Right lobe of liver (tissue), 6 donors: ENCODE measurements at regions not wholly inside any gene's neighbourhood (a gene's known extent, or its start where the extent isn't known, plus 50 kb on each side); places are given as distances from the start of the nearest gene placed in this dataset.
"Not testable (repeated sequence)": the region's sequence is repeated elsewhere in the genome, so short reads cannot be mapped to it uniquely, and the experiment has no call there.

Experiments
- ATAC-seq, 4 donors: fragments of 200-7000 bp; cut with Tn5 transposase; one replicate each; pipeline ENCODE4 v1.9.1; 2020; ENCODE audit warnings: mild to moderate bottlenecking in 4 of 4, moderate library complexity in 4 of 4
- DNase-seq, 3 donors: peaks; one replicate each; pipeline ENCODE4 v3.0.0-alpha.2; 2020
- H3K27ac ChIP-seq, 3 donors: fragments of 200-600 bp; one replicate each; pipeline ENCODE4 v1.8.0; 2022
- H3K27me3 ChIP-seq, 2 donors: fragments of 200-600 bp; one replicate each; pipeline ENCODE4 v1.8.0; 2022
- H3K36me3 ChIP-seq, 4 donors: fragments of 200-600 bp; sonication (generic) in 1 of 4; one replicate each; pipeline versions ENCODE4 v1.5.1 to v1.8.0; 2017 to 2022; ENCODE audit warnings: control low read depth in 1 of 4
- H3K4me1 ChIP-seq, 4 donors: fragments of 200-600 bp; sonication (generic) in 1 of 4; one replicate each; pipeline versions ENCODE4 v1.5.1 to v1.8.0; 2017 to 2022; ENCODE audit warnings: control low read depth in 1 of 4
- H3K4me3 ChIP-seq, 3 donors: fragments of 200-600 bp; one replicate each; pipeline ENCODE4 v1.8.0; 2022
- H3K9me3 ChIP-seq, 4 donors: fragments of 200-600 bp; sonication (generic) in 1 of 4; one replicate each; pipeline versions ENCODE4 v1.5.1 to v1.8.0; 2017 to 2022; ENCODE audit warnings: control low read depth in 1 of 4
- CTCF ChIP-seq, 4 donors: fragments of 200-600 bp in 3 of 4; fragments of 450-650 bp in 1 of 4; IDR thresholded peaks; one replicate each; pipeline versions ENCODE4 v1.5.1 to v1.8.0; 2016 to 2022; ENCODE audit warnings: antibody characterized with exemption in 4 of 4, mild to moderate bottlenecking in 2 of 4
- POLR2A ChIP-seq: fragments of 450-650 bp; IDR thresholded peaks from one replicate; pipeline ENCODE4 v1.6.1; 2017; ENCODE audit warnings: antibody characterized with exemption, mild to moderate bottlenecking
- WGBS: methylation state at CpG from one replicate; pipeline ENCODE4 v1.1.6; 2018; ENCODE audit warnings: low coverage, low lambda C conversion rate; ENCODE audit not compliant: insufficient coverage; ENCODE audit errors: missing lambda C conversion rate; 5-methylcytosine and 5-hydroxymethylcytosine counted together
- intact Hi-C, 2 donors: fragments of 100-400 bp; cut with DNase I; formaldehyde crosslinking; loops; one replicate each; pipeline versions ENCODE4 v1.11.2 to v1.14.1; 2022
- donor health status: DM: no; HTN: yes; CAD: no.
- donor health status: DM: no; HTN: no; CAD: no.
- donor health status: DM: no; HTN: no; CAD: no.
- donor health status: DM: no; HTN: yes; CAD: no.
- donor health status: DM: no; HTN: yes; CAD: no.

GRCh38 chr3:25915673-25916072 lies 125.8 kb downstream of the OXSM start:
- Histone ChIP-seq H3K27ac (no peak overlapping the region), H3K4me1 (no peaks in the 10 kb centered on the region), H3K36me3 (no peaks in the 10 kb centered on the region), H3K27me3 (no peaks in the 10 kb centered on the region), H3K9me3 (no peaks in the 10 kb centered on the region), H3K4me3 (no peak overlapping the region)
- no peak for TF ChIP-seq POLR2A
- DNase-seq = no peak
- no peak for ATAC-seq
- 67% methylated on average over 2 of the region's 2 CpGs for WGBS
- intact Hi-C loops = no loop called here

- no peak for TF ChIP-seq POLR2A
- no peak for TF ChIP-seq CTCF (IDR thresholded peaks at IDR 0.05)
- no peaks in the 10 kb centered on the region for H3K4me1 ChIP-seq
- H3K9me3 ChIP-seq = no peaks in the 10 kb centered on the region
- intact Hi-C loops = no loop called here
- H3K4me3 ChIP-seq = no peak overlapping the region
- no peak overlapping the region for H3K27ac ChIP-seq
- DNase-seq (no peak), ATAC-seq (no peak)
- no peaks in the 10 kb centered on the region for H3K36me3 ChIP-seq
- WGBS = 0% methylated on average over 1 of the region's 1 CpG
- no peaks in the 10 kb centered on the region for H3K27me3 ChIP-seq
Measured at GRCh38 chr3:25916321-25916720, 126.4 kb downstream of the OXSM start.

- H3K36me3 ChIP-seq, H3K27me3 ChIP-seq, H3K4me1 ChIP-seq, H3K4me3 ChIP-seq, H3K27ac ChIP-seq, DNase-seq, intact Hi-C loops, H3K9me3 ChIP-seq, ATAC-seq: not testable (repeated sequence)
- 80% methylated on average over 1 of the region's 6 CpGs for WGBS
Measured at GRCh38 chr3:25931967-25932366, 142.1 kb downstream of the OXSM start.

- H3K36me3 ChIP-seq = no peaks in the 10 kb centered on the region
- H3K9me3 ChIP-seq = no peaks in the 10 kb centered on the region
- no peak overlapping the region for H3K4me3 ChIP-seq
- DNase-seq (no peak), ATAC-seq (no peak)
- no peaks in the 10 kb centered on the region for H3K27me3 ChIP-seq
- intact Hi-C loops = no loop called here
- no peak overlapping the region for H3K27ac ChIP-seq
- no peak for TF ChIP-seq POLR2A
- no peaks in the 10 kb centered on the region for H3K4me1 ChIP-seq
- WGBS = 15% methylated on average over 2 of the region's 2 CpGs
Measured at GRCh38 chr3:25938566-25939325, 148.9 kb downstream of the OXSM start.

GRCh38 chr3:25940935-25941334 lies 151.0 kb downstream of the OXSM start:
- TF ChIP-seq POLR2A = no peak
- no peak for TF ChIP-seq CTCF (IDR thresholded peaks at IDR 0.05)
- H3K36me3 ChIP-seq = no peaks in the 10 kb centered on the region
- H3K27me3 ChIP-seq = no peaks in the 10 kb centered on the region
- intact Hi-C loops = no loop called here
- 58% methylated on average over 2 of the region's 2 CpGs for WGBS
- H3K27ac ChIP-seq = no peak overlapping the region
- H3K4me1 ChIP-seq = no peaks in the 10 kb centered on the region
- no peak overlapping the region for H3K4me3 ChIP-seq
- H3K9me3 ChIP-seq = no peaks in the 10 kb centered on the region
- DNase-seq (no peak), ATAC-seq (no peak)

- Histone ChIP-seq H3K27me3 (no peaks in the 10 kb centered on the region), H3K27ac (no peak overlapping the region), H3K4me1 (no peaks in the 10 kb centered on the region), H3K36me3 (no peaks in the 10 kb centered on the region), H3K9me3 (no peaks in the 10 kb centered on the region), H3K4me3 (no peak overlapping the region)
- DNase-seq (no peak), ATAC-seq (no peak)
- no peak for TF ChIP-seq CTCF (IDR thresholded peaks at IDR 0.05)
- no peak for TF ChIP-seq POLR2A
- intact Hi-C loops = no loop called here
- WGBS = 67% methylated on average over 1 of the region's 5 CpGs
Measured at GRCh38 chr3:25944329-25944728, 154.4 kb downstream of the OXSM start.
